ENCODE measurements at regions not wholly inside any gene's neighbourhood (a gene's known extent, or its start where the extent isn't known, plus 50 kb on each side); places are given as distances from the start of the nearest gene placed in this dataset.

DNA sequence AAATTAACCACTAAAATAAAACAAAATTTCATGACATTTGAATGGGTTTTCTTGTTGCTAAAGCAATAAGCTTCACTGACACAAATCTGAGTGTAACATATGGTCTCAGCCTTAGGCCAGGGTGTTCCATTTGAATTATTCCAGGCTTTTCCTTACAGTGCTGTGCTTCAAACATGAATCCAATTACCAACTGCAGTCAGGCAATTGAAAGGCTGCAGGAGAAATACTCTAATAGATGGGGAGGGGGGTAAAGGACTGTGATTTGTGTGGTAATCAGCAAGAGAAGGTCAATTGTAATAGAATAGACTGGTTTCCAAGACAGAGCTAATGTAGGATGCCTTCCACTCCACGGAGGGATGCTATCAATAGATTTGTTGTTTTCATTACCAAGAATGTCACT is 466.7 kb downstream of the C3orf38 start:
- H3K9me3 ChIP-seq (ENCODE audit: control insufficient read depth in 2 of 2, low read length in 2 of 2) = no peaks in the 10 kb centered on the region
- no peaks in the 10 kb centered on the region for H3K4me1 Mint-ChIP-seq
- ATAC-seq (ENCODE audit: low read depth in 2 of 2) (no peak), DNase-seq (no peak)
- H3K36me3 ChIP-seq (ENCODE audit: control insufficient read depth, insufficient read depth, low read length) = no peaks in the 10 kb centered on the region
- no peaks in the 10 kb centered on the region for H3K27me3 Mint-ChIP-seq
- H3K27ac Mint-ChIP-seq = no peak overlapping the region
- peaks cover 0 to 7% (median 3%) of the 10 kb centered on the region in 7 donors for H3K9me3 Mint-ChIP-seq
- H3K4me3 ChIP-seq (ENCODE audit: low read depth, low read length) = no peak overlapping the region
- H3K27ac ChIP-seq (ENCODE audit: insufficient read depth, low read length, poor library complexity, severe bottlenecking) = no peak overlapping the region
- H3K36me3 Mint-ChIP-seq = no peaks in the 10 kb centered on the region
- no peaks in the 10 kb centered on the region for H3K27me3 ChIP-seq (ENCODE audit: control insufficient read depth, insufficient read depth, low read length)
- H3K4me1 ChIP-seq (ENCODE audit: control insufficient read depth, insufficient read depth, low read length, poor library complexity, severe bottlenecking) = no peaks in the 10 kb centered on the region
- no peak overlapping the region for H3K4me3 Mint-ChIP-seq

DNA sequence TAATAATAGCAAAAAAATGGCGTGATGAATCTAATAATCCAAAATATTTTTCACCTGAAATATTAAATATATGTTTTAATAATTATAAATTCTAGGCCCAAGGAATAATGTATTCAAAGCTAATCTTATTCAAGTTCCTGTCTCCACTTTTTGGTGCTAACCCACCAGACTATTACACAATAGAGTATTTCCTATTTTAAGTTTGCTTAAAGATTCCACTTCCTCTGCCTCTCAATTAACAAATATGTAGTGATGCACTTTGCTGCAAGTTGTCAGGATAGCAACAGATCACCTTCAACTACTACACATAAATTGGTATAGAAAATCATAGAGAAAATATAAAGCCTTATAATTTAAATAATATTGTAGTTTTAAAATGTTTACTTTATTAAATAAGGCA is 467.5 kb downstream of the C3orf38 start:
- H3K27me3 ChIP-seq (ENCODE audit: control insufficient read depth, insufficient read depth, low read length) = no peaks in the 10 kb centered on the region
- no peaks in the 10 kb centered on the region for H3K4me1 ChIP-seq (ENCODE audit: control insufficient read depth, insufficient read depth, low read length, poor library complexity, severe bottlenecking)
- no peaks in the 10 kb centered on the region for H3K9me3 ChIP-seq (ENCODE audit: control insufficient read depth in 2 of 2, low read length in 2 of 2)
- H3K4me1 Mint-ChIP-seq = no peaks in the 10 kb centered on the region
- no peak overlapping the region for H3K4me3 ChIP-seq (ENCODE audit: low read depth, low read length)
- H3K36me3 Mint-ChIP-seq = no peaks in the 10 kb centered on the region
- H3K36me3 ChIP-seq (ENCODE audit: control insufficient read depth, insufficient read depth, low read length) = no peaks in the 10 kb centered on the region
- no peak for DNase-seq
- H3K4me3 Mint-ChIP-seq = no peak overlapping the region
- peaks cover 0 to 6% (median 1%) of the 10 kb centered on the region in 7 donors for H3K9me3 Mint-ChIP-seq
- H3K27ac ChIP-seq (ENCODE audit: insufficient read depth, low read length, poor library complexity, severe bottlenecking) = no peak overlapping the region
- no peak for ATAC-seq (ENCODE audit: low read depth in 2 of 2)
- no peaks in the 10 kb centered on the region for H3K27me3 Mint-ChIP-seq
- H3K27ac Mint-ChIP-seq = no peak overlapping the region

DNA sequence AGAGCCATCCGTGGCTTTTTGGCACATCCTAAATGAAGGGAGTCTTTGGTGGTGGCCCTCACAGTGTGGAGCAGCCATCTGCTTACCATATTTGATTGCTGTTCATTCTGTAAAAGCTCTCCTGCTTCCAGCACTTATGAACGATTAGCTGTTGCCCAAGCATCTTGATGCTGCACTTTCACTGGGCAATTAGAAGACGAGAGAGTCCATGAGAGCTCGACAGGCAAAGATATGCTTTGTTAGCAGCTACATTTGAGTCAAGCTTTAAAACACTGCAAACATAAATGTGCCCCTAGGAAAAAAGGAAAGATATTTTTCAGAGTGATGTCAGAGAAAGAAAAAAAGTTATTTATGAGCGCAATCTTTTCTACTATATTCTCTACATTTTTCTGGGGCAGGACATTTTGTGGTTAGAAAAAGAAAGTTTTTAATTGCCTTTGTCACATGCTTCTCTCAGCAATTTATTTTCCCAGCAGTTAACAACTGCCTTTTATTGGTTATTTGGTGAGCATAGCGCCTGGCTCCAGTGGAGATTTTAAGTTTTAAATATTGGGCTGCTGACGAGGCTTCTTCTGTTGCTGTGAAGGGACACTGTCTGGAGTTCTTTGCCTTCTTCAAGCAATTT is 468.4 kb downstream of the C3orf38 start:
- no peak overlapping the region for H3K4me3 Mint-ChIP-seq
- Histone ChIP-seq H3K4me1 (ENCODE audit: control insufficient read depth, insufficient read depth, low read length, poor library complexity, severe bottlenecking) (no peaks in the 10 kb centered on the region), H3K27me3 (ENCODE audit: control insufficient read depth, insufficient read depth, low read length) (no peaks in the 10 kb centered on the region), H3K9me3 (ENCODE audit: control insufficient read depth in 2 of 2, low read length in 2 of 2) (no peaks in the 10 kb centered on the region), H3K36me3 (ENCODE audit: control insufficient read depth, insufficient read depth, low read length) (no peaks in the 10 kb centered on the region), H3K4me3 (ENCODE audit: low read depth, low read length) (no peak overlapping the region), H3K27ac (ENCODE audit: insufficient read depth, low read length, poor library complexity, severe bottlenecking) (no peak overlapping the region)
- DNase-seq = no peak
- H3K36me3 Mint-ChIP-seq = no peaks in the 10 kb centered on the region
- ATAC-seq (ENCODE audit: low read depth in 2 of 2) = no peak
- peaks cover 0 to 8% (median 1%) of the 10 kb centered on the region in 7 donors for H3K9me3 Mint-ChIP-seq
- no peaks in the 10 kb centered on the region for H3K4me1 Mint-ChIP-seq
- H3K27me3 Mint-ChIP-seq = no peaks in the 10 kb centered on the region
- H3K27ac Mint-ChIP-seq = no peak overlapping the region

GRCh38 chr3:88621586-88621985 is 471.8 kb downstream of the C3orf38 start:
- H3K9me3 Mint-ChIP-seq = peaks cover 0 to 6% (median 2%) of the 10 kb centered on the region in 7 donors
- no peaks in the 10 kb centered on the region for H3K36me3 ChIP-seq (ENCODE audit: control insufficient read depth, insufficient read depth, low read length)
- H3K27me3 ChIP-seq (ENCODE audit: control insufficient read depth, insufficient read depth, low read length) = no peaks in the 10 kb centered on the region
- no peaks in the 10 kb centered on the region for H3K36me3 Mint-ChIP-seq
- no peak overlapping the region for H3K27ac ChIP-seq (ENCODE audit: insufficient read depth, low read length, poor library complexity, severe bottlenecking)
- H3K4me3 Mint-ChIP-seq = no peak overlapping the region
- DNase-seq (no peak), ATAC-seq (ENCODE audit: low read depth in 2 of 2) (no peak)
- no peaks in the 10 kb centered on the region for H3K4me1 ChIP-seq (ENCODE audit: control insufficient read depth, insufficient read depth, low read length, poor library complexity, severe bottlenecking)
- H3K4me1 Mint-ChIP-seq = no peaks in the 10 kb centered on the region
- no peak overlapping the region for H3K4me3 ChIP-seq (ENCODE audit: low read depth, low read length)
- H3K9me3 ChIP-seq (ENCODE audit: control insufficient read depth in 2 of 2, low read length in 2 of 2) = no peaks in the 10 kb centered on the region
- no peak overlapping the region for H3K27ac Mint-ChIP-seq
- no peaks in the 10 kb centered on the region for H3K27me3 Mint-ChIP-seq

- no peak overlapping the region for H3K27ac ChIP-seq (ENCODE audit: insufficient read depth, low read length, poor library complexity, severe bottlenecking)
- no peaks in the 10 kb centered on the region for H3K9me3 ChIP-seq (ENCODE audit: control insufficient read depth in 2 of 2, low read length in 2 of 2)
- ATAC-seq (ENCODE audit: low read depth in 2 of 2) (no peak), DNase-seq (no peak)
- Mint-ChIP-seq H3K4me3 (no peak overlapping the region), H3K27me3 (no peaks in the 10 kb centered on the region), H3K27ac (no peak overlapping the region), H3K9me3 (peaks cover 3 to 8% (median 5%) of the 10 kb centered on the region in 7 donors), H3K36me3 (no peaks in the 10 kb centered on the region), H3K4me1 (no peaks in the 10 kb centered on the region)
- H3K4me3 ChIP-seq (ENCODE audit: low read depth, low read length) = no peak overlapping the region
- H3K4me1 ChIP-seq (ENCODE audit: control insufficient read depth, insufficient read depth, low read length, poor library complexity, severe bottlenecking) = no peaks in the 10 kb centered on the region
- no peaks in the 10 kb centered on the region for H3K27me3 ChIP-seq (ENCODE audit: control insufficient read depth, insufficient read depth, low read length)
- no peaks in the 10 kb centered on the region for H3K36me3 ChIP-seq (ENCODE audit: control insufficient read depth, insufficient read depth, low read length)
Measured at GRCh38 chr3:88623709-88624108, 473.9 kb downstream of the C3orf38 start.

GRCh38 chr3:88626456-88627120 is 476.8 kb downstream of the C3orf38 start:
- ATAC-seq (ENCODE audit: low read depth in 2 of 2) (no peak), DNase-seq (no peak)
- no peaks in the 10 kb centered on the region for H3K4me1 ChIP-seq (ENCODE audit: control insufficient read depth, insufficient read depth, low read length, poor library complexity, severe bottlenecking)
- H3K27ac ChIP-seq (ENCODE audit: insufficient read depth, low read length, poor library complexity, severe bottlenecking) = no peak overlapping the region
- peaks cover 2 to 10% (median 5%) of the 10 kb centered on the region in 7 donors for H3K9me3 Mint-ChIP-seq
- no peak overlapping the region for H3K27ac Mint-ChIP-seq
- no peaks in the 10 kb centered on the region for H3K4me1 Mint-ChIP-seq
- H3K4me3 Mint-ChIP-seq = no peak overlapping the region
- no peaks in the 10 kb centered on the region for H3K36me3 ChIP-seq (ENCODE audit: control insufficient read depth, insufficient read depth, low read length)
- H3K27me3 ChIP-seq (ENCODE audit: control insufficient read depth, insufficient read depth, low read length) = no peaks in the 10 kb centered on the region
- H3K9me3 ChIP-seq (ENCODE audit: control insufficient read depth in 2 of 2, low read length in 2 of 2) = no peaks in the 10 kb centered on the region
- no peaks in the 10 kb centered on the region for H3K36me3 Mint-ChIP-seq
- H3K27me3 Mint-ChIP-seq = no peaks in the 10 kb centered on the region
- no peak overlapping the region for H3K4me3 ChIP-seq (ENCODE audit: low read depth, low read length)

DNA sequence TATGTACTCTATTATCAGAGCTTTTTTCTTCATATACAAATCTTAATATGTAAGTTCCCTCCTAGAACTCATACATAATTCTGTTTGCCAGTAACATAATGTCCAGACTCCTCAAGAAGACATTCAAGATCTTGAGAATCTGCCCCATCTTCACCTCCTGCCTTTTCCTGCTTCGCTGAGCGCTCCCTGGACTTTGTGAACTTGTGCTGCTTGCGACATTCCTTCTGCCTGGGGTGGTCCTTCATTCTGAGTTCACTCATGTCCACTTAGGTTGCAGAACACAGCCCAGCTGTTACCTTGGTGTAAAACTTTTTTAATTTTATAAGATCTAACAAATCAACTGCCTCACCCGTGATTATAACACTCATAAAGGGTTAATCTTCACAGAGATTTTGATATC is 478.5 kb upstream of the EPHA3 start:
- ATAC-seq (ENCODE audit: low read depth in 2 of 2) (no peak), DNase-seq (no peak)
- H3K4me3 Mint-ChIP-seq = no peak overlapping the region
- peaks cover 2 to 13% (median 6%) of the 10 kb centered on the region in 7 donors for H3K9me3 Mint-ChIP-seq
- H3K36me3 Mint-ChIP-seq = no peaks in the 10 kb centered on the region
- Histone ChIP-seq H3K9me3 (ENCODE audit: control insufficient read depth in 2 of 2, low read length in 2 of 2) (no peaks in the 10 kb centered on the region), H3K4me1 (ENCODE audit: control insufficient read depth, insufficient read depth, low read length, poor library complexity, severe bottlenecking) (no peaks in the 10 kb centered on the region), H3K27me3 (ENCODE audit: control insufficient read depth, insufficient read depth, low read length) (no peaks in the 10 kb centered on the region), H3K36me3 (ENCODE audit: control insufficient read depth, insufficient read depth, low read length) (no peaks in the 10 kb centered on the region), H3K4me3 (ENCODE audit: low read depth, low read length) (no peak overlapping the region), H3K27ac (ENCODE audit: insufficient read depth, low read length, poor library complexity, severe bottlenecking) (no peak overlapping the region)
- H3K27ac Mint-ChIP-seq = no peak overlapping the region
- H3K4me1 Mint-ChIP-seq = no peaks in the 10 kb centered on the region
- no peaks in the 10 kb centered on the region for H3K27me3 Mint-ChIP-seq

DNA sequence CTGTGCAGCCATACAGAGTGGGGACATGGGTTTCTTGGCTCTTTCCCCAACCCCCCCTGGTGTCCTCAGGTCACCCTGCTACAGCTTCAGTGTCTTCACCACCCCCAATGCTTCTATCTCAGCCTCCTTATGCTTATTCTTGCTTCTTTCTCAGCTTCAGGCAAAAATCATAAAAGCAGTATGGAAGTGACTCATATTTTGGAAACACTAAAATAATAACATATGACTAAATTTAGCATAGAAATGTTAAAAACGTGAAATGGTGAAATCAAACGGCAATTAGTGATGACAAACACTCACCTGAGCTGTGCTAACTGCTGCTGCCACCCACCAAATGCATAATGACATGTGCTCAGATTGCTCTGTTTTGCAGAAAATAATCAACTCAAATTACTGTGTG is 475.2 kb upstream of the EPHA3 start:
- no peak overlapping the region for H3K27ac ChIP-seq (ENCODE audit: insufficient read depth, low read length, poor library complexity, severe bottlenecking)
- no peak overlapping the region for H3K4me3 Mint-ChIP-seq
- no peaks in the 10 kb centered on the region for H3K27me3 Mint-ChIP-seq
- no peak for ATAC-seq (ENCODE audit: low read depth in 2 of 2)
- peaks cover 0 to 13% (median 7%) of the 10 kb centered on the region in 7 donors for H3K9me3 Mint-ChIP-seq
- no peaks in the 10 kb centered on the region for H3K36me3 ChIP-seq (ENCODE audit: control insufficient read depth, insufficient read depth, low read length)
- H3K4me3 ChIP-seq (ENCODE audit: low read depth, low read length) = no peak overlapping the region
- H3K4me1 Mint-ChIP-seq = no peaks in the 10 kb centered on the region
- no peaks in the 10 kb centered on the region for H3K4me1 ChIP-seq (ENCODE audit: control insufficient read depth, insufficient read depth, low read length, poor library complexity, severe bottlenecking)
- H3K27ac Mint-ChIP-seq = no peak overlapping the region
- no peaks in the 10 kb centered on the region for H3K36me3 Mint-ChIP-seq
- no peaks in the 10 kb centered on the region for H3K27me3 ChIP-seq (ENCODE audit: control insufficient read depth, insufficient read depth, low read length)
- DNase-seq = no peak
- no peaks in the 10 kb centered on the region for H3K9me3 ChIP-seq (ENCODE audit: control insufficient read depth in 2 of 2, low read length in 2 of 2)
